ENCODE measurements at regions not wholly inside any gene's neighbourhood (a gene's known extent, or its start where the extent isn't known, plus 50 kb on each side); places are given as distances from the start of the nearest gene placed in this dataset.

DNA sequence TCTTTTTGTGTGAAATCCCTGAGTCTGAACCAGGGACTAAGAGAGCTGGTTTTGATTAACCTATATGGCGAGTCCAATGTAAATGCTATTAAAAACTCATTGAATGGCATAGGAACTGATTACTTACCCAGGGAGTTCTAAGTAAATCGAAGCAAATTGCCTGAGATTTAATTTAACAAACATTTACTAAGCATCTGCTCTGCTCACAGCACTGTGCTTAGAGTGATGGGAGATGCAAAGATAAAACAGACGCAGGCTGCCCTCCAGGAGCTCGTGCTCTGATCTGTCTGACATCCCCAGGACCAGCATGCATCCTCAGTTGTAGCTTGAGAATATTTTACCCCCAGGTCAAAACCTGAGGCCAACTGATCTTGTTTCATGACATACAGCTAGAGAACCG is 247.9 kb downstream of the NR2F2 start:
- no peak for TF ChIP-seq POLR2AphosphoS5 (IDR thresholded peaks at IDR 0.05)
- TF ChIP-seq, protein P1, sequence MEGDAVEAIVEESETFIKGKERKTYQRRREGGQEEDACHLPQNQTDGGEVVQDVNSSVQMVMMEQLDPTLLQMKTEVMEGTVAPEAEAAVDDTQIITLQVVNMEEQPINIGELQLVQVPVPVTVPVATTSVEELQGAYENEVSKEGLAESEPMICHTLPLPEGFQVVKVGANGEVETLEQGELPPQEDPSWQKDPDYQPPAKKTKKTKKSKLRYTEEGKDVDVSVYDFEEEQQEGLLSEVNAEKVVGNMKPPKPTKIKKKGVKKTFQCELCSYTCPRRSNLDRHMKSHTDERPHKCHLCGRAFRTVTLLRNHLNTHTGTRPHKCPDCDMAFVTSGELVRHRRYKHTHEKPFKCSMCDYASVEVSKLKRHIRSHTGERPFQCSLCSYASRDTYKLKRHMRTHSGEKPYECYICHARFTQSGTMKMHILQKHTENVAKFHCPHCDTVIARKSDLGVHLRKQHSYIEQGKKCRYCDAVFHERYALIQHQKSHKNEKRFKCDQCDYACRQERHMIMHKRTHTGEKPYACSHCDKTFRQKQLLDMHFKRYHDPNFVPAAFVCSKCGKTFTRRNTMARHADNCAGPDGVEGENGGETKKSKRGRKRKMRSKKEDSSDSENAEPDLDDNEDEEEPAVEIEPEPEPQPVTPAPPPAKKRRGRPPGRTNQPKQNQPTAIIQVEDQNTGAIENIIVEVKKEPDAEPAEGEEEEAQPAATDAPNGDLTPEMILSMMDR (IDR thresholded peaks at IDR 0.05) = no peak
- no peak for TF ChIP-seq POLR2A (IDR thresholded peaks at IDR 0.05)

Data from breast epithelium (tissue), 3 donors.